Activated gamma-delta T cell (primary cell): ENCODE measurements at regions not wholly inside any gene's neighbourhood (a gene's known extent, or its start where the extent isn't known, plus 50 kb on each side); places are given as distances from the start of the nearest gene placed in this dataset.

ENCODE experiments used
- DNase-seq: peaks from one replicate; lab custom pipeline; 2025; lab: John Stamatoyannopoulos, UW

DNA sequence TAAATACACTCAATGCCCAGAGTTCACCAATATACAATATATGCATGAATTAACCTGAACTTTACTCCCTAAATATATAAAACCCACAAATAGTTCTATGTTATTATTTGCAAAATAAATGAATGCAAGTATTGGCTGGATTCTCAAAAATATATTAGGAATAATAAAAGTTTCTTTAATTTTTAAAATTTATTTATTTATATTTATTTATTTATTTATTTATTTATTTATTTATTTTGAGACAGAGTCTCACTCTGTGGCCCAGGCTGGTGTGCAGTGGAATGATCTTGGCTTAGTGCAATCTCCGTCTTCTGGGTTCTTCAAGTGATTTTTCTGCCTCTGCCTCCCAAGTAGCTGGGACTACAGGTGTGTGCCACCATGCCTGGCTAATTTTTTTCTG is 88.7 kb upstream of the TMEFF2 start:
- DNase-seq: no peak

DNA sequence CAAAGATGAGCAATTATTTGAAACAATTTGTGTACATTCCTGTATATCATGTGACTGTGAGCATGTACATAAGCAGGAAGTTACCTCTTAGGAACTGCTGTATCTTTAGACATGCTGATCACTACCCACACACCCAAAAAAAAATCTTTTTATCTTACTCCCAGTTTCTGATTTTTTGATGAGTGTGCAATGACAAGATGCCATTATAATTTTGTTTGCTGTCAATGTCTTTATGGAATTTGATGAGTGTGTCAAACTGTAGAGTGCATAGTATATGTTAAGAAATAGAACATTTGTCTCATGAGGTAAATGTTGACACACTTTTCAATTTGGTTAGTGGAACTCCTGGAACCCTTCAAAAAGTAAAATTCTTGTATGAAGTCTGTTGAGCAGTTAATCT is 84.0 kb upstream of the TMEFF2 start:
- DNase-seq: no peak

DNA sequence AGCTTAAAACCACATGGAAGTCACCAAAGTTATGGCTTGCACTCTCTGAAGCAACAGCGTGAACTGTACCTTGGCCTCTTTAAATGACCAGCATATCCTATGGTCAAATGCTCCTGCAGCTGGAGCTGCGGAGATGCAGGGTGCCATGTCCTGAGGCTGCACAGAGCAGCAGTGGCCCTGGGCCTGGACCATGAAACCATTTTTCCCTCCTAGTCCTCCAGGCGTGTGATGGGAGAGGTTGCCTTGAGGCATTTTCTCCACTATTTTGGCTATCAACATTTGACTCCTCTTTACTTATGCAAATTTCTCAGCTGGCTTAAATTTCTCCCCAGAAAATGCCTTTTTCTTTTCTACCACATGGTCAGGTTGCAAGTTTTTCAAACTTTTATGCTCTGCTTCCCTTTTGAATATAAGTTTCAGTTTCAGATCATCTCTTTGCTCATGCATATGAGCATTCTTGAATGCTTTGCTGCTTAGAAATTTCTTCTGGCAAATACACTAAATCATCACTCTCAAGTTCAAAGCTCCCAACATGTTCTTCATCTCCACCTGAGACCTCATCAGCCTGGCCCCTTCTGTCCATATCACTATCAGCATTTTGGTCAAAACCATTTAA is 82.9 kb upstream of the TMEFF2 start:
- DNase-seq: no peak

DNA sequence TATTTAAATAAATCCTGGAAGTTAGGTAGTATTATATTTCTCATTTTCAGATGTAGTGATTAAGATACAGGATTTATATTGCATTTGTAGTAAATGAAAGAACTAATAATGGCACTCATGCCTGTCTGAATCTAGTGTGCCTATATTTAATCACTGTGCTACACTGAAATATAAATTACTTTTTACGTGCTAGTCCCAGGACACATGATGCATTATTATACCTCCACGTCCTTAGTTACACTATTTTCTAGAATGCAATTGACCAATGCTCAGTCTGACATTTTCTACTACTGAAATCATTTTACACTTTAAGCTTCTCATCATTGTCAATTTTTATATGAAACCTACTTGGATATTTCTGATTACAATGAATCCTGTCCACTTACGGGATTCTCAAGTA is 80.9 kb upstream of the TMEFF2 start:
- no peak for DNase-seq

DNA sequence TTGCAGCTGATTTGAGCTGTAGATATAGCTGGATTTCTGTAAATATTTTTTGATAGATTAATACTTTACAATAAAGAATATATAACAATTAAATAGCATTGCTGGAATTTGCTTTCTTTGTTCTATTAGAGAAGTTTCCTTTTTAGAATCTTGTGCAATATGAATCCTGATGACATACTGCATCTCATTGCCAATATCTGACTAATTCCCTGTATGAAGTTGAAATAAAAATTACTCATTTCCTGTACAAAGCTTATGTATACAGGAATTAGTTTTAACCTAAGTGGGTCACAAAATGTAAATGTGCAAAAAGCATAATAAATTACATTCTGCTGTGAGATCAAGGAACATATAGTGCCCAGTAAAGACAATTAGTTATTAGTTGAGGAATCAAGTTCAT is 72.8 kb upstream of the TMEFF2 start:
- no peak for DNase-seq

DNA sequence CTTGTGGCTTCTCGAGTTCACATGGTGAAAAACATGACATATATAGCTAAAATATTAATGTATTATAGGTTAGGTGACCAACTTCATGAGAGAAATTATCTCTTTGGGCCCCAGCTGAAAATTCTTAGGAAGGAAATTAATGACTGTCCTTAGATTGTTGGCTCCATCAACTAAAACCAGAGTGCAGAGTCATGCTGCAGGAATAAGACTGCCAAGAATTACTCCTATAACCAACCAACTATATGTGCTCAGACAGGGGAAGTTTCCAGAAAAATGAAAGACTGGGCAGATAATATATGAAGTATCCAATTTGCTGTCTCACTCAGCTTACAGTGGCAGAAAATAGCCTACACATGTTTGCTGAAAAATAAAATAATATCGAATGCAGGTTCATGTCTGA is 71.0 kb upstream of the TMEFF2 start:
- DNase-seq: no peak

DNA sequence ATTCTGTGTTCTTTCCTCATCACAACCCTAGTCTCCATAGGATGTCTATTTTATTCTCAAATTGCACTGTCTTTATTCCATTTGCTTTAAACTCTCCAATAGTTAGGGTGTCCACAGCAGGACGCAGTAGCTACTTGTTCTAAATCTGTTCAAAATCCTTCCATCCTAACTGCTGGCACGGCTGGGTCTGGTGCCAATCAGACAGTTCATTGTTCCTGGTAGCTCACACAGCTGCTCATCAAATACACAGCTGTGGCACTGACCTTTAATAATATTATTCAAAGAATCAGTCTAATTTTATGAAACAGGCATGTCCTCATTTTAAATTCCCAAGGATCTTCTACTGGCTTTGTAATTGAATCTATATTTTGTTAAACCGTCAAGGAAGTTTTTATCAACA is 59.7 kb upstream of the TMEFF2 start:
- no peak for DNase-seq

DNA sequence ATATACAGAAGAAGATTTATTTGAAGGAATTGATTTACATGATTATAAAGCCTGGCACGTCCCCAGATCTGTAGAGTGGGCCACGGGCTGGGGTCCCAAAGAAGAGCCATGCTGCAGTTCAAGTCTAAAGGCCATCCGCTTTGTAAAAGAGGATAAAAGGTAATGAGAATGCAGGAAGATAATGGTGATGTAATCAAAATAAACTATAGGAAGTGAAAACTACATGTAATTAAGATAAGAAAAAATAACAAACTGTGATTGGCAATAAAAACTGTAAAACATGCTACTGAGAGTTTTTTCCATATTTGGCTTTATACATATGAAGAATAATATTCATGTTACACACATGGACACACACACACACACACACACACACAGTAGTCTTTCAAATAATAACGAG is 59.0 kb upstream of the TMEFF2 start:
- DNase-seq: no peak

DNA sequence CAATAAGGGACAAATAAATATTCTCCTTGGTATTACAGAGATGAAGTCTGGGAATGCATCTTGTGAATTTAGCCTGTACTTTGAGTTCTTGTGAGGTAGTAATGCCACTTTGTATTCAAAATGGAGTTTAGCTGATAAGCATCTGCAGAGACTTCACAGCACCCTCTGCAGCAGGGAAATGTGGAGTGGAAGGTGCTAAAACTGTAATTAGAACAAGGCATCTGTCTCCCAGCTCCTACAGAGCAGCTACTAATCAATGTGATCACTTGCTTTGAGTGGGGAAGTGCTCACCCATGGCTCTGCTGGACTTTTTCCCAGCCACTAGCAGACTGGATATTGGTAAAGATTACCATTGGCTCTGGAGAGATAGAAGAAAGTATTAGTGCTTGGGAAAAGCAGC is 56.2 kb upstream of the TMEFF2 start:
- no peak for DNase-seq

DNA sequence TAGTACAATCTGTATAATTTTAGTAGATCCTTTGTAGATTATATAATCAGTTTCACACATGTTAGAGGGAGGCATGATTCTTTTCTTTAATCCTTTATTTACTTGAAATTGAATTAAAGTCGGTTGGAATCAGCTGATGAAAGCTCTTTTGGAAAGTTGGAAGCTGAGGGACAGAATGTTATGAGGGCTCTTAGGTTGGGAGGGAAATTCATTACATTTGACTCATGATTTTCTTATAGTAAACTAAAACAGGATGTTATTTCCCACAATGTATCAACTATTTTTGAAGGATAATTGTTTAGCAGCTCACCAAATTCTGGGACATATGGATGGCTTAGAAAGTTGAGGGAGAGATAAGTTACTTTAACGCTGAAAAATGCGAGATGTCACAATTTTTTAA is 52.7 kb upstream of the TMEFF2 start:
- DNase-seq: no peak

DNA sequence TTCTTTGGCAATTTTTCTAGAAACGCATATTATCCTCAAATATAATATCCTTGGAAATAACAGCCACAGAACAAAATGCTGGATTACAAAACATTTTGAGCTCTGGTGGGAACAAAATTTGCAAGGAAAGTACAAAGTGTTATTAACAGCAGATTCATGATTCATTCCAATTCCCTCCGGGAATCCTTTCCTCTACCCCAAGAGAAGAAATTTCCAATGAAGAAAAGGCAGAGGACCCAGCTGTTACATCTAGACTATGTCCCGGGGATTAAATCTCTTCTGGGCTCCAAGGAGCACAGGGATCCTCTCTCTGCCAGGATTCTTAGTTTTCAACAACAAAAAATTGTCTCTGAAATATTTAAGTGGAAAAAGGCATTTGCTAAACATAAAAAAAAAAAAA is 51.6 kb upstream of the TMEFF2 start:
- DNase-seq: no peak

DNA sequence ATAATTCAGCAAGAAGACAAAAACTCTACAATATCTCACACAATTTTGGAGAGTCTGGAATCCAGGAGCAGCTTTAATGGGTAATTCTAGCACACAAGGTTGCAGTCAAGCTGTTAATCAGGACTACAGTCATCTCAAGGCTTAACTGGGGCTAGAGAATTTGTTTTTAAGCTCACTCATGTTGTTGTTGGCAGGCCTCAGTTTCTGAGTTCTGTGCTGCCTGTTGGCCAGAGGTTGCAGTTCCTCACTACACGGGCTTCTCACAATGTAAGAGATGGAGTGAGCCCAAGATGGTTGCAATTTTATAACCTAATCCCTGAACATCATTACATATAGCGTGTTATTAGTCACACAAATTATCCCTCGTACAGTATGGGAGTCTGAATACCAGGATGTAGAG is 50.6 kb upstream of the TMEFF2 start:
- no peak for DNase-seq
